Fibroblast of upper back skin (primary cell): ENCODE measurements at regions not wholly inside any gene's neighbourhood (a gene's known extent, or its start where the extent isn't known, plus 50 kb on each side); places are given as distances from the start of the nearest gene placed in this dataset.
"Not testable (repeated sequence)": the region's sequence is repeated elsewhere in the genome, so short reads cannot be mapped to it uniquely, and the experiment has no call there.

Source experiments
- DNase-seq: peaks from one replicate; pipeline ENCODE4 v3.0.0-alpha.2; 2013

DNA sequence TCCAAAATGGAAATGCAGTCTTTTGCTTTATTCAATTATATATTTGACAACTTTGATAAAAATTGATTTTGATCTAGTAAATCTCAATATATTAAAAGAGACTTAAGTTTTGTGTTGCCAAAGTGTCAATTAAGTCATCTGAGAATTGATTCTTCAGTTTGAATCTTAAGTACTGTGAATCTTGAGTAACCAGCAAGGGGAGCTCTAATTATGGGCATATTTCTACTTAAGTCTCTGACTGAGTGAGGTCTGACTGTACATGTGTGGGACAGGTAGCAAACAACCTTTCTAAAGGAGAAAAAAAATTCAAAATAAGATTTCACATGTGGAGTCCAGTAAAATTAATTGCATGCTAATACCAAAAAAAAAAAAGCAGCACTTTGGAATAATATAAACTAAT is 503.7 kb upstream of the SLC8A1 start:
- DNase-seq = no peak

- DNase-seq = no peak
Observed at GRCh38 chr2:40957508-40957907, 505.6 kb upstream of the SLC8A1 start.

GRCh38 chr2:40962026-40962425 is 510.1 kb upstream of the SLC8A1 start:
- no peak for DNase-seq

DNA sequence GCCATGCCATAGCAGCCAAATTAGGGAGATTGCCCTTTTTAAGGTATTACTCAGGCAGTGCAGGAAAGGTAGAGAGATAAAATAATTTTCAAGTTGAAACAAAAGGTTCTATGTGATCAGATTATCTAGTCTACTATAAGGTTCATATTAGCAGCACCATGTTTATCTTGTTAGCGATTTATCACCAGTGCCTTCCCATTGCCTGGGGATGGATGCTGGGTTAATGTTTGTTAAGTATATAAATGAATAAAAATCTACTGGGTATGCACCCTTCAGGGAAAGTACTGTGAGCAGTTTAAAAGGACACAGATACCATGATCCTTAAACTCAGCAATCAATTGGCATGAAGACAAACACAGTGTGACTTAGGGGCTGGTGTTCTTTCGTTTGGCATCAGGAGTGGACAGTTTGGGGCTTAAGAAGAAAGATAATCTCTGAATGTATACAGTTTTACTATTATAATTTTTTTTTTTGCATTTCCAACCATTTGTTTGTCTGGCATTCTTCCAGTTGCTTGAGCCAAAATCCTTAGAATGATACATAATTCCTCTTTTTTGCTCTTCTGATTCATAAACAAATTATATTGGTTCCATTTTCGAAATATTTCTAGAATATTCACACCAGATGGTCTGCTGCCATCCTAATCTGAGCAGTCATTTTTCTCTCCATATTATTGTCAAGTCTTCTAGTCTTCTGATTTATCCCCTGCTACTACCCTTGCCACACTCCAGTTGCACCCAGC is 512.8 kb upstream of the SLC8A1 start:
- no peak for DNase-seq

DNA sequence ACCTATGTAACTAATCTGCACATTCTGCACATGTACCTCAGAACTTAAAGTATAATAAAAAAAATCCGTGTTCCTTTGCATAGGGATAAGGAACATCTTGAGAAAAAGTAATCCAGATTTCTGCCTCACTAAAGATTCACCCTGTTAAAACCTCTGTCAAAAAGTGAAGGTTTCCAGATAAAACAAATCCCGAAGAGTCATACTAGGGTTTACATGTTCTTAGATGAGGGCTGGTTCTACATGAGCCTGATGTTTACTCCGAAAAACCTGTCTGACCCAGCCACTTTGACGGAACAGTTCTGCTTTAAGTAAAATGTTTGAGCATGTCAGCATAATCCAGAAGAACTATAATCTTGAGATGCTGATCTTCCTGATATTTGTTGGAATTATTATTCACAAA is 515.6 kb upstream of the SLC8A1 start:
- DNase-seq = no peak

GRCh38 chr2:40975151-40975550 is 523.3 kb upstream of the SLC8A1 start:
- DNase-seq = no peak

- no peak for DNase-seq
Observed at GRCh38 chr2:40997362-40997761, 545.5 kb upstream of the SLC8A1 start.

- DNase-seq = no peak
Observed at GRCh38 chr2:41000374-41000773, 548.5 kb upstream of the SLC8A1 start.

DNA sequence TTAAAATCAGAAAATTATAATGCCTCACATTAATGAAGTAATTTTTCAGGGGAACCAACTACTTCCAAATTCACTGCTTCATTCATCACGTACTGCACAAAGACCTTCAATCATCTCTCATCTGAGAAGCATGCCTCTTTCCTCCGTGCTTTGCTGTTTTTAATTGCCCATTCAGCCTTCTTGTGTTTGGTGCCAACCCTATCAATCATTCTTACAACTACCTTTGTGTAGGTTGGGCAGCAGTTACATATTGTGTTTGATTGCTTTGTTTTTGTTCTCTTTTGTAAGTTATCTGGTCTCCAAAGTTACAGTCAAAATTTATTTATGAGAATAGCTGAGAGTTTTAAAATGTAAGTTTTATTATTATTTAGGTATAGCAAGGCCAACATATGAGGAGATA is 549.0 kb upstream of the SLC8A1 start:
- DNase-seq = no peak

DNA sequence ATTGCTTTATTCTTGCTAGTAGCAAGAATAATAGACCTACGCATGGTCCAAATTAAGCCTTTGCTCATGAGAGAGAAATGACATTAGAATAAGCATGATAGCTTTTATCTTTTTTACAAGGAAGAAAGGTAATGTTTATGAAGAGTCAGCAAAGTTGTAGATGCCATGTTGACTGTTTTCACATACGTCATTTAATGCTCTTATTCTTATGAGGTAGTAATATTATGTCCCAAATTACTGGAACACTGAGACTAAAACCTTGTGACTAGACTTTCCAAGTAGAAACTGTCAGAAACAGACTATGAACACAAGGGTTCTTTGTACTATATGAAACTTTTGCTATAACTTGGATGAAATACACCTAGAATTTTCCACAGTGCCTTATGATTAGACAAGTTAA is 552.8 kb upstream of the SLC8A1 start:
- no peak for DNase-seq

DNA sequence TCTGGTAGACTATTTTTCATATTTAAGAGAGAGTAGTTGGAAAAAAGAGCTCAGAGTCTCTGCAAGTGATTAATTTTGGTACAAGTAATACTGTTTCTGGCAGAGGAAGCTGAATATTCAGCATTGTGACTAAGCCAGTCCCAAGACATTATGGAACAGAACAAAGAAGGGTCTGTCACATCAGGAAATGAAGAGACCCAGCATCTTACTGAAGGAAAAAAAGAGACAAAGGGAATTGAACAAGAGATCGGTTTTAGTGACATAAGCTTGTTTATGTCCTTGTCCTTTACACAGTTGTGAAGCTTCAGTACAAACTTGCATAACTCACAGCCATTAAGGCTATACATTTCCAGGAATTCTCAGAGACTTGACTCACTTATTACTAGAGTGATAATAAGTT is 568.5 kb upstream of the SLC8A1 start:
- no peak for DNase-seq

- DNase-seq = no peak
Observed at GRCh38 chr2:41024816-41025215, 572.9 kb upstream of the SLC8A1 start.

- no peak for DNase-seq
Observed at GRCh38 chr2:41026613-41027012, 574.7 kb upstream of the SLC8A1 start.

DNA sequence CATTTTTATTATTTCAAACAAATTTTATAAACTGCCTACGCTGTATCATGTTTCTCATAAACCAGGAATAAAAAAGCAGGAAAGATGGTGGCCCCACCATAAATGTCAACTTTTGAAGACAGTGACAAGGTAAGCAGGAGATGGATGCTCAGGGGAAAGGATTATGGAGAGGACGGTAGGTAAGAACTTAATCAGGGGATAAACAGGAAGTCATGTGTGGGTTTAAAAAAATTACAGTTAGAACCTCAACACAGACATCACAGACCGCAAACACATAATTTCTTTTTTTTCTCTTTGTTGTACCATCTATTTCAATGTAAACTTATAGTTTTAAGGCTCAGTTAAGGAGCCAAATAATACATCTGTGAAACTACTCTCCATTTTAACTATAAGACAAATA is 575.2 kb upstream of the SLC8A1 start:
- DNase-seq = no peak

DNA sequence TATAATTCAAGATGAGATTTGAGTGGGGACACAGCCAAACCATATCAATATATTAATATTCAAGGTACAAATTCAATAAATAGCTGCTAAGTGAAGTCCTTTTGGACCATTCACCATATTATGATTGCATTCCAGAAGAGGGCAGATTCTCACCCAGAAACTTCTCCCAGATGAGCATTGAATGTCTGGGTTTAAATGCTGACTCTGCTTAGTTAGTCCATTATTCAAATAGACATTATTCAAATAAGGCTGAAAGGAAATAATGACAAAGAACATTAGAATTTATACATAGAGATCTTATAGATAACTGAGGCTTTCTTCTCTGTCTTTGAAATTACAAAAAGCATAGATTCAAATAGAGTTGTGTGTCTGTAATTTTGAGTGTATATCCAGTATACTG is 579.4 kb upstream of the SLC8A1 start:
- no peak for DNase-seq

GRCh38 chr2:41032715-41033114 is 580.8 kb upstream of the SLC8A1 start:
- DNase-seq = no peak

DNA sequence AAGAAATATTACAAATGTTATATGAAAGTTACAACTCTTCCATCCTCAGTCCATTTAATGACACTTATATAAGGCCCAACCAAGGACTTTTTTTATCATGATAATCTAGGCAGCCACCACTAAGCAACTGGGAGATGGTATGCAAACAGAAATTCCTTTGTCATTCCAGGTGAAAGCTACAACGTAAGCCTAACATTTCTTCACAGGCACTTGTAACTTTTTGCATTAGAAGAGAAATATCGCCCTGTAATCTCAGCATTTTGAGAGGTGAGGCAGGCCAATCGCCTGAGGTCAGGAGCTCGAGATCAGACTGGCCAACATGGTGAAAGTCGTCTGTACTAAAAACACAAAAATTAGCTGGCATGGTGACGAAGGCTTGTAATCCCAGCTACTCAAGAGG is 581.2 kb upstream of the SLC8A1 start:
- no peak for DNase-seq

- peak; percentile 46 for DNase-seq
Observed at GRCh38 chr2:41038408-41038807, 586.5 kb upstream of the SLC8A1 start.

- not testable (repeated sequence) for DNase-seq
Observed at GRCh38 chr2:41039750-41040149, 587.9 kb upstream of the SLC8A1 start.

DNA sequence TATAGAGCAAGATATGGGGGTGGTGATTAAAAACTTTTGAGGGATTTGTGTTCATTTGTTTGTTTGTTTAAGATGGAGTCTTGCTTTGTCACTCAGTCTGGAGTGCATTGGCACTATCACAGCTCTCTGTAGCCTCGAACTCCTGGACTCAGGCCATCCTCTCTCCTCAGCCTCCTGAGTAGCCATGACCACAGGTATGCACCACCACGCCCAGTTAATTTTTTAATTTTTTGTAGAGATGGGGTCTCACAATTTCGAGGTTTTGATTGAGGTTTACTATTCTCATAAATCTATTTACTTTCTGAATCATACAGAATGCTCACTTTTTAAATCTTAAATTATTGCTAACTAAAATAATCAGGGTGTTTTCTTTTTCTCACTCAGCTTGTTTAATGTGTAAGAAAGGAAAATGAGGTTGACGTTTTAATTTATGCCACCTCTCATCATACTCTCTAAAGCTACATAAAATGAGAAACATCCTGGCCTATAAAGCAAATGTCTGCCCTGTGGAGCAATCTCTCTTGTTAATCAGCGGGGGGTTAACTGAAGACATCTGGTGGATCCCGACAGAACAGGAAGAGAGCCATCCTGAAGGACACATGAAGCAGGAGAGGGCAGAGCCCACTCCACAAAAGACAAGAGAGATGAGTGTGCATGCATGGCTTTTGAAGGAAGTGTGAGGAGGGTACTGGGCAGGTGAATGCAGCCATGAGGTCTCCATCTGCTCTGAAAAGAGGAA is 589.1 kb upstream of the SLC8A1 start:
- DNase-seq = peak; percentile 22

- peak; percentile 9 for DNase-seq
Observed at GRCh38 chr2:41042343-41042742, 590.5 kb upstream of the SLC8A1 start.

DNA sequence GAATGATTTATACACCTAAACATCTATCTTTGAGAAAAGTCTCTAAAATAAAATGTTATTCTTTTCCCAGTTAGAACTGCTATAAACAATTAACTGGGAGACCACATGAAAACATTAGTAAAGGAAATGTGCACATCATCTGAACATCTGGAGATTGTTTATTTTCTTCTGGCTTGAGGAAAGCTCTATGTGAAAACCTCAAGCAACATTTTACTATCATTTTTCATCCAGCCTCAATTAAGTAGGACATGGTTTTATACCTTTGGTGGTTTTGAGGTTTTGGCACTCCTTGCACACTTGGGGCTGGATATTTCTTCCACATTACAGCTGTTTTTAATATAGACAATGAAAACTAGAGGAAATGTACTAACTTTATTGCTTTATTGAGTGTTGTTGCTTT is 609.5 kb upstream of the SLC8A1 start:
- peak; percentile 91 for DNase-seq

DNA sequence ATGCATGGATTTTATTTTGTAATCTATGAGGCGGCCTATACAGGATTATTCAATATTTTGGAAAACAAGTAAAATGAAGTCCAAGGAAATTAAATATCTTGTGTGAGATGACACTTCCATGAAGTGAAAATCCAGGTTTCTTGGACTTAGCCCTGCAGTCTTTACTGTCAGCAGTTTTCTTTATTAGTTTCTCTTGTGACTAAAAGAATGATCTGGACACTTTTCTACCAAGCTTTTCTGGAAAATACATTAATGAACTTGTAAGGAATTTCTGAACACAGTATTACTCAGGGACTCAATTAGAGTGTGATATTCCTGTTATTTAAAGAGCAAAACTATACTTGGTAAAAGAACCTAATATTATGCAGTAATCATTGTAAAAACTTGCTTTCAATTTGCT is 610.4 kb upstream of the SLC8A1 start:
- no peak for DNase-seq

GRCh38 chr2:41066168-41066567 is 614.3 kb upstream of the SLC8A1 start:
- DNase-seq = no peak

- no peak for DNase-seq
Observed at GRCh38 chr2:41068740-41069139, 616.9 kb upstream of the SLC8A1 start.
